ENCODE measurements at regions not wholly inside any gene's neighbourhood (a gene's known extent, or its start where the extent isn't known, plus 50 kb on each side); places are given as distances from the start of the nearest gene placed in this dataset.

DNA sequence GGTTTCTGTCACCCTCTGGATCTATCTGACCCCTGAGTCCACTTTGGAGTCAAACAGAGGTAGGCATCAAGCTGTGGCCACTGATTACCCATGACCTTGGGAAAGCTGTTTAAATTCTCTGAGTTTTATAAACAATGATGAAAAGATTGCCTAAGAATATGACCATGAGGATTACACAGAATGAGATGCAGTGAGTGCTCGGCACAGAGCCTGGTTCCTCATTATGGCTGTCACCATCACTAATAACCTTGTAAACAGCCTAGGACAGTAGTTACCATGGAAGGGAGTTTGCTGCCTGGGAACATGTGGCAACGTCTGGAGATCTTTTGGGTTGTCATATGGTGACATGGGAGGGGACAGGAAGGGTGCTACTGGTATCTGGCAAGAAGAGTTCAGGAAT is 248.3 kb upstream of the KAZN start:
- no peak for TF ChIP-seq EZH2 (IDR thresholded peaks at IDR 0.05; ENCODE audit: borderline replicate concordance, insufficient read depth, low read depth, low read length, poor library complexity, severe bottlenecking)
- TF ChIP-seq, protein P1, sequence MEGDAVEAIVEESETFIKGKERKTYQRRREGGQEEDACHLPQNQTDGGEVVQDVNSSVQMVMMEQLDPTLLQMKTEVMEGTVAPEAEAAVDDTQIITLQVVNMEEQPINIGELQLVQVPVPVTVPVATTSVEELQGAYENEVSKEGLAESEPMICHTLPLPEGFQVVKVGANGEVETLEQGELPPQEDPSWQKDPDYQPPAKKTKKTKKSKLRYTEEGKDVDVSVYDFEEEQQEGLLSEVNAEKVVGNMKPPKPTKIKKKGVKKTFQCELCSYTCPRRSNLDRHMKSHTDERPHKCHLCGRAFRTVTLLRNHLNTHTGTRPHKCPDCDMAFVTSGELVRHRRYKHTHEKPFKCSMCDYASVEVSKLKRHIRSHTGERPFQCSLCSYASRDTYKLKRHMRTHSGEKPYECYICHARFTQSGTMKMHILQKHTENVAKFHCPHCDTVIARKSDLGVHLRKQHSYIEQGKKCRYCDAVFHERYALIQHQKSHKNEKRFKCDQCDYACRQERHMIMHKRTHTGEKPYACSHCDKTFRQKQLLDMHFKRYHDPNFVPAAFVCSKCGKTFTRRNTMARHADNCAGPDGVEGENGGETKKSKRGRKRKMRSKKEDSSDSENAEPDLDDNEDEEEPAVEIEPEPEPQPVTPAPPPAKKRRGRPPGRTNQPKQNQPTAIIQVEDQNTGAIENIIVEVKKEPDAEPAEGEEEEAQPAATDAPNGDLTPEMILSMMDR (IDR thresholded peaks at IDR 0.05): no peak

All from B cell (primary cell).